UCSD-AML1 (cell line): ENCODE measurements at regions not wholly inside any gene's neighbourhood (a gene's known extent, or its start where the extent isn't known, plus 50 kb on each side); places are given as distances from the start of the nearest gene placed in this dataset.

Source experiments
- DNase-seq: peaks from one replicate; lab custom pipeline; 2025; ENCODE audit not compliant: unreplicated experiment; lab: John Stamatoyannopoulos, UW

DNA sequence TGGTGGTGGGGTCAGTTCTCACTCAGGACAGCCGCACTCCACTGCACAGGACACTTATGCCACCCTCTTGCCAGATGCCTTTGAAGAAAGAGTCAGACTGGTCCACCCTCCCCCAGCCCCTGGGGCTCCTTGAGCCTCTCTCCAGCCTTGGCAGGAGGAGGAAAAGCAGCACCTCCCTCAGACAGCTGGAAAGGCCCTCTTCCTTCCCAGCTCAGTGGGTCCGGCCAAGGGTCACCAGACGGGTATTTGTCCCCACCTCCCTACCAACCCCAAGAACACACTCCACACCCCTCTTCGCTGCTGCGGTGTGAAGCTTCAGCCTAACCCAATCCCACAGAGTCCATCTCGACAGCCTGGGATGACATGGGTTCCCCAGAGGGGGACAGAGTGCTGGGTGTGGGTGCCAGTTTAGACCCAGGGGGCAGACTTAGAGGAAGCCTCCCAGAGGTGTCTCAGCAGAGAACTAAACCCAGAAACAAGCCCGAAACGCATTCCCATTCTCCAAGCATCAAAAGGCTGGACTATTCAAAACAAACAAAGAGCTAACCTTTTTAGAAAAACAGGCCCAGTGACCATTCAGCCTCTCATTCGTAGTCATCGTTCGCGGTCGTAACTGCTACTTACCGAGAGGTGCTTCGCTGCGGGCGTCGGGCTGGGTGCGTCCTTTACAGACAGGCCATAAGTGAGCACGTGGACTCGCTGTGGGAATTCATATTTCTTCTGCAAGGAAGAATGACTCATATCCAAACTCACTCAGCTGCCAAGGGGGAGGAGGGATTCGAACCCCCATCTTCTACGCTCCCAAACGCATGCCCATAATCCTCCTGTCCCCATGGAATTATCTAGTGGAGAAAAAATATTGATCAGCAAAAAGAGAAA lies 57.5 kb upstream of the ANO1 start:
- no peak for DNase-seq

DNA sequence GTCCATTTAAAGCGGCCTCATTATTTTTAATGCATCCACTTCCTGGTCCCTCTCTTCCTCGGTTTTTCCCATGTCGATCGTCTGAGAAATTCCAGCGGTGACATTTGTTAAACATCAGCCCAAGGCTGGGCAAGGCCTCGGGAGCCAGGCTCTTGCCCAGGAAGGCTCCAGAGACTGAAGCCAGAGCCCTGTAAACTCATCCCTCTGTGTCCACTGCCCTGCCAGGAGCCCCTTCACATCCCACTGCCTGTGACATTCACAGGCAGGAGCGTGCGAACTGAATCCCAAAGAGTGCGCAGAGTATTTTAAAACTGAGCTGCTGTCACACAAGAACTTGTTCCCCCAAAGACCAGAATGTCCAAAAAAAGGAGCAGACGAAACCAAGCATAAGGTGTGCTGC lies 56.5 kb upstream of the ANO1 start:
- DNase-seq, result no peak

DNA sequence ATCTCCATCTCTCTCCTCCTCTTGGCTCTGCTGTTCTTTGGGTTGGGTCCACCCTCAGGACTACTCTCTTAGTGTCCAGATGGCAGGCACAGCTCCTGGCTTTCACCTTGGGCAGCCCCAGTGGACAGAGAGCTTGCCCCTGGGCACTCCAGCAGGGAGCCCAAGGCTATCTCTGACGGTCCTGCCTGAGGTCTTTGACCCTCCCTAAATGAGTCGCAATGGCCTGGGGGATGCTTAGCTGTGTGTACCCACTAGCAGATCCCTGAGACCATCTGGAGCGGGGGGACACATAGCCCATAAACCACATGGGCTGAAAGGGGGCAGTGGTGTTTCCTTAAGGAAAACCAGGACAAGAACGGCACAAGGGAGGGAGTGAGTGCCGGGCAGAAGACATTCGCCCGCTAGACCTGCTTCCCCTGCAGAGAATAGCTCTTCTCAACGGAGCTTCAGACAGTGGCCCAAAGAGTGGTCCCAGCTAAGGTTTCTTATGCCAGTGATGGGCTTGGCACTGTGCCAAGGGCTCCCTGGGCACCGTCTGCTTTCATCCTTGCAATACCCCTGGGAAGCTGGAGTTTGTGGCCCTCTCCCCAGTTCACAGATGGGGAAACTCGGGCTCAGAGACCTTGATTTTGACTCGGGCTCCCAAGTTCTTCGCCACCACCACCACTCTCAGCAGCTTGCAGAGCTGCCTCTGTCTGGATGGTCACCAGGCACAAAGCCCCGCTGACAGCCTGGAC lies 53.9 kb upstream of the ANO1 start:
- DNase-seq, result no peak

DNA sequence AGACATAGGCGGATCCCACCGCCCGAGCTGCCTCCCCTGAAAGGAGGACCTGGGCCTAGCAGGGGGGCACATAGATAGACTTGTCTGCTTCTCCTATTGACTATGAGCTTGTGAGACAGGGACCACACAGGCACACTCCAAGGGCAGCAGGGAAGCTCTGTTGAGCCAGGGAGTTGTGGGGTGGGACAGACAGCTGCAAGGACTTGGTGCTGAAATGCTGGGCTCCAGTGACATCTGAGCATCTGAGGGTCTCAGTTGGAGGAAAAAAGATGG lies 53.4 kb upstream of the ANO1 start:
- no peak for DNase-seq

DNA sequence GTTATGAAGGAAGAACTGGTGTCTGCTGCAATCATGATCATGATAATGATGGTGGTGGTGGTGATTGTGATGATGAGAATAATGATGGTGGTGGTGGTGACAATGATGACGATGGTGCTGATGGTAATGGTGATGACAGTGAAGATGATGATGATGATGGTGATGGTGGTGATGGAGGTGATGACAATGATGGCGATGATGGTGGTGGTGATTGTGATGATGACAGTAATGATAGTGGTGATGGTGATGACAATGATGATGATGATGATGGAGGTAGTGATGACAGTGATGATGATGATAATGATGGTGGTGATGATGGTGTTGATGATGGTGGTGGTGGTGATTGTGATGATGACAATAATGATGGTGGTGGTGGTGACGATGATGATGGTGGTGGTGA lies 52.8 kb upstream of the ANO1 start:
- no peak for DNase-seq

DNA sequence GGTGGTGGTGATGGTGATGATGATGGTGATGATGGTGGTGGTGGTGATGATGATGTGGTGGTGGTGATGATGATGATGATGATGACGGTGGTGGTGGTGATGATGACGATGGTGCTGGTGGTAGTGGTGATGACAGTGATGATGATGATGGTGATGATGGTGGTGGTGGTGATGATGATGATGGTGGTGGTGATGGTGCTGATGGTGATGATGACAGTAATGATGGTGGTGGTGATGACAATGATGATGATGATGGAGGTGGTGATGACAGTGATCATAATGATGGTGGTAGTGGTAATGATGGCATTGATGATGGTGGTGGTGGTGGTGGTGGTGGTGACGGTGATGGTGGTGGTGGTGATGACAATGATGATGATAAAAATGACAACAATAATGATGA lies 52.1 kb upstream of the ANO1 start:
- no peak for DNase-seq

DNA sequence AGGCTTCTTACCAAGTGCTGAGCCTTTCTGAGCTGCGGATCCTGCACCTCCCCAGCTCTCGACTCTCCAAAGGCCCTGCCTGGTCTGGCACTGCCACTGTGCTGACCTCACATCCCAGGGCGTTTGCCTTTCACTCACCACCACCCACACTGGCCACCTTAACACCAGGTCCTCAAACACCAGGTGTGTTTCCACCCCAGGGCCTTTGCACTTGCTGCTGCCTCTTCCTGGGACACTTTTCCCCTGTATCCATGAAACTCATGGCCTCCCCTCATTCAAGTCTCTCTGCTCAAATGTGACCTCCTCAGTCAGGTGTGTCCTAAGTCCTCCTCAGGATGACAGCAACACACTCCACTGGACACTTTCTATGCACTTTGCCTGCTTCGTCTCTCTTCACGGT lies 51.4 kb upstream of the ANO1 start:
- DNase-seq, result no peak

DNA sequence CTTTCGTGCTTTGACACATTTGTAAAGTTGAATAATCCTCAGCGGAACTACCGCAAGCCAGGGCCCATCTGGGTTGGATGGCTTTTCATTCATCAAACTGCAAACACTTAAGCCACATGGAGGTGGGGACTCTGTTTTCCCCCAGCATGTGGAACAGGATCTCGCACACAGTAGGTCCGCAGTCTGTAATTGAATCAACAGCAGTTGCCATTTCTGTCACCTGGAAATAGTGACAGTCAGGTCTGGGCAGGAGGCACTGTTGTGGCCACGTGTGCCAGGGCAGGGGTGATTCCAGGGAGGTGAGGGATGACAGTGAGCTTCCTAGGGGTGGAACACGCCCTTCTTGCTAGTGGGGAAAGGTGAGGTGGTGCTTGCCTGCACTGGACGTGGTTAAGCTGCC lies 50.7 kb upstream of the ANO1 start:
- no peak for DNase-seq

DNA sequence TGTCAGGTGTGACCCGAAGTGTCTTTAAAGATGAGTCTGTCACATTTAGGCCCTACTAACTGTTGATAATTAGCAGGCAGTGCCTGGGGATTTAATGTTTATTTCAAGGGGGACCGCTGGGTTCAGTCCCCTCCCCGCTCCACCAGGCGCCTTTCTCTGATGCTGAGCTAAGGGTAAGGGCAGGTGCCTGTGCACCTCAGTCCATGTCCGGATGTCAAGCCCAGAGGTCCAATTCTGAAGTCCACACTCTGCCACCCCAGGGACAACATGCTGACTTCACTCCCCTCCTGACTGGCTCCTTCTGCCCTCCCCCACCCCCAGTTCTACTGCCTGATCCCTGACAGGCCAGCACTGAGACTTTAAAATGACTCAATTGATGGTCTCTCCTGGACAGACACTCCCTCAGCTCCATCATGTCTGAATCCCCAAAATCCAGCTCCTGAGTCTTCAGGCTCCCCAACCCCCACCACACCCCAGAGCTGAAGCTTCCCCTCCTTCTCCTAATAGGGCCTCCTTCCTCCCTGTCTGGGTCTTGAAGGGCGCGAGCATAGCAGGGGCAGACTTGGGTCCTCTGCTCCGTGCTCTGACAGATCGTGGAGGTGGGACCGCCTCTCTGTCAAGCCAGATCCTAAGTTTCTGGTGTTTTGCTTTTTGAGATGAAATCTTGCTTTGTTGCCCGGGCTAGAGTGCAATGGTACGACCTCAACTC lies 49.8 kb upstream of the ANO1 start:
- no peak for DNase-seq
